Heart left ventricle (tissue), 16 donors: ENCODE measurements at regions not wholly inside any gene's neighbourhood (a gene's known extent, or its start where the extent isn't known, plus 50 kb on each side); places are given as distances from the start of the nearest gene placed in this dataset.

ENCODE experiments used
- ATAC-seq, 4 donors: fragments of 200-7000 bp; cut with Tn5 transposase; one replicate each; pipeline ENCODE4 v1.9.1; 2020 to 2022; ENCODE audit warnings: moderate library complexity in 4 of 4, mild to moderate bottlenecking in 3 of 4, moderate number of reproducible peaks in 1 of 4
- DNase-seq, 5 donors: peaks; one replicate each; pipeline ENCODE4 v3.0.0-alpha.2; 2020
- H3K27ac ChIP-seq, 12 donors: fragments of 200-600 bp; sonication (generic) in 4 of 12; one replicate each; pipeline versions ENCODE4 v1.5.0 to v1.8.0; 2016 to 2022; ENCODE audit warnings: mild to moderate bottlenecking in 2 of 12
- H3K27me3 ChIP-seq, 9 donors: fragments of 200-600 bp; sonication (generic) in 2 of 9; one replicate each; pipeline versions ENCODE4 v1.5.1 to v1.8.0; 2016 to 2022; ENCODE audit warnings: mild to moderate bottlenecking in 3 of 9
- H3K36me3 ChIP-seq, 9 donors: fragments of 200-600 bp; sonication (generic) in 2 of 9; one replicate each; pipeline versions ENCODE4 v1.5.0 to v1.8.0; 2018 to 2022; ENCODE audit warnings: mild to moderate bottlenecking in 2 of 9
- H3K4me1 ChIP-seq, 12 donors: fragments of 200-600 bp; sonication (generic) in 4 of 12; one replicate each; pipeline versions ENCODE4 v1.5.0 to v1.8.0; 2016 to 2022; ENCODE audit warnings: mild to moderate bottlenecking in 3 of 12
- H3K4me3 ChIP-seq, 12 donors: fragments of 200-600 bp; sonication (generic) in 4 of 12; one replicate each; pipeline versions ENCODE4 v1.5.0 to v1.8.0; 2017 to 2022; ENCODE audit warnings: mild to moderate bottlenecking in 9 of 12, moderate library complexity in 4 of 12
- H3K9me3 ChIP-seq, 12 donors: fragments of 200-600 bp; sonication (generic) in 4 of 12; one replicate each; pipeline versions ENCODE4 v1.5.0 to v1.8.0; 2016 to 2022; ENCODE audit warnings: mild to moderate bottlenecking in 1 of 12
- POLR2A ChIP-seq, 2 donors: fragments of 450-650 bp; IDR thresholded peaks; one replicate each; pipeline ENCODE4 v1.6.1; 2017; ENCODE audit warnings: antibody characterized with exemption in 2 of 2, mild to moderate bottlenecking in 2 of 2, moderate library complexity in 2 of 2
- WGBS, 4 donors: extraction: QIAGEN DNeasy Blood & Tissue Kit in 2 of 4; methylation state at CpG; one replicate each; pipeline versions ENCODE4 v1.1.5 to v1.1.7; 2013 to 2018; 5-methylcytosine and 5-hydroxymethylcytosine counted together
- intact Hi-C, 10 donors: fragments of 100-400 bp; cut with DNase I; formaldehyde crosslinking; loops; one replicate each; pipeline versions ENCODE4 v1.11.1 to v1.14.2; 2022
- TF ChIP-seq, protein P1 (sequence below), 12 donors: fragments of 200-600 bp; sonication (generic) in 4 of 12; IDR thresholded peaks; one replicate each; pipeline versions ENCODE4 v1.5.0 to v1.8.0; 2018 to 2022; ENCODE audit warnings: antibody characterized with exemption in 12 of 12, mild to moderate bottlenecking in 5 of 12
- donor health status: ischemic (EF 13 %, LVEDD 7.1; RV severe dilation, severe dysfunction).
- donor health status: healthy with polysubstance abuse.
- donor health status: DM: no; HTN: yes; CAD: no.
- donor health status: DM: no; HTN: no; CAD: no.
- donor health status: ischemic (EF 25% LVEDD 6.9; RV normal size, moderate dysfunction).
- donor health status: ischemic (EF 25% LVEDD 5.7; RV mildly dilated, moderate dysfunction).
- donor health status: healthy.
- donor health status: DM: yes; HTN: yes; CAD: no.
- donor health status: ischemic (EF 35%, LVEDD 5.7; RV mildly dilated, moderate dysfunction).
- donor health status: nonischemic (EF 11% LVEDD 7.7; RV severe dilation, severe dysfunction).
- donor health status: DM: yes; HTN: yes; CAD: no.
- donor health status: PGD.
- donor health status: ischemic (EF 29% LVEDD 5.4; RV normal size, mild dysfunction).
- donor health status: nonischemic (EF 23%, LVEDD 6.1; RV moderate dilation, normal function).

DNA sequence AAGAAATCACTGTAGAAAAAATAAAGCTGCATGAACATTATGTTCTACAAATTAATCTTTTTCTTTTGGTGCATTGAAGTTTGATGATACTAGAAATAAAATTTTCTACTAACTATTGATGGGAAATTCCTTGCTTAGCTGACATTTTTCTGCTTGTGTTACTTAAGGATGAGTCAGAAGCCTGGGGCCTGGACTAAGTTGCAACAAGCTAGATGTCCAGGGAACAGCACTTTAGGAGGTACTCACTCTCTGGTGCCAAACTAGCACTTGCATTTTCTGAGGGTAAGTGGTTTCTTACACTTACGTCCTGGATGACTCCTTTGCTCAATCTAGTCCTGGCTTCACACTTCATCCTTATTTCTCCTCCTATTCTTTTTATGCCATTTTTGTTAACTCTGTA lies 945.1 kb downstream of the IGSF11 start:
- Histone ChIP-seq H3K4me3 (no peak overlapping the region), H3K36me3 (no peaks in the 10 kb centered on the region), H3K27me3 (no peaks in the 10 kb centered on the region), H3K27ac (no peak overlapping the region), H3K4me1 (no peaks in the 10 kb centered on the region), H3K9me3 (peaks cover 0 to 23% (median 3%) of the 10 kb centered on the region in 12 donors)
- 78 to 86% (median 84%) methylated on average over 1 of the region's 1 CpG for WGBS, 4 donors
- intact Hi-C loops = no loop called here
- no peak for ATAC-seq
- TF ChIP-seq, protein P1, sequence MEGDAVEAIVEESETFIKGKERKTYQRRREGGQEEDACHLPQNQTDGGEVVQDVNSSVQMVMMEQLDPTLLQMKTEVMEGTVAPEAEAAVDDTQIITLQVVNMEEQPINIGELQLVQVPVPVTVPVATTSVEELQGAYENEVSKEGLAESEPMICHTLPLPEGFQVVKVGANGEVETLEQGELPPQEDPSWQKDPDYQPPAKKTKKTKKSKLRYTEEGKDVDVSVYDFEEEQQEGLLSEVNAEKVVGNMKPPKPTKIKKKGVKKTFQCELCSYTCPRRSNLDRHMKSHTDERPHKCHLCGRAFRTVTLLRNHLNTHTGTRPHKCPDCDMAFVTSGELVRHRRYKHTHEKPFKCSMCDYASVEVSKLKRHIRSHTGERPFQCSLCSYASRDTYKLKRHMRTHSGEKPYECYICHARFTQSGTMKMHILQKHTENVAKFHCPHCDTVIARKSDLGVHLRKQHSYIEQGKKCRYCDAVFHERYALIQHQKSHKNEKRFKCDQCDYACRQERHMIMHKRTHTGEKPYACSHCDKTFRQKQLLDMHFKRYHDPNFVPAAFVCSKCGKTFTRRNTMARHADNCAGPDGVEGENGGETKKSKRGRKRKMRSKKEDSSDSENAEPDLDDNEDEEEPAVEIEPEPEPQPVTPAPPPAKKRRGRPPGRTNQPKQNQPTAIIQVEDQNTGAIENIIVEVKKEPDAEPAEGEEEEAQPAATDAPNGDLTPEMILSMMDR (IDR thresholded peaks at IDR 0.05) = no peak
- TF ChIP-seq POLR2A (IDR thresholded peaks at IDR 0.05) = no peak
- no peak for DNase-seq

DNA sequence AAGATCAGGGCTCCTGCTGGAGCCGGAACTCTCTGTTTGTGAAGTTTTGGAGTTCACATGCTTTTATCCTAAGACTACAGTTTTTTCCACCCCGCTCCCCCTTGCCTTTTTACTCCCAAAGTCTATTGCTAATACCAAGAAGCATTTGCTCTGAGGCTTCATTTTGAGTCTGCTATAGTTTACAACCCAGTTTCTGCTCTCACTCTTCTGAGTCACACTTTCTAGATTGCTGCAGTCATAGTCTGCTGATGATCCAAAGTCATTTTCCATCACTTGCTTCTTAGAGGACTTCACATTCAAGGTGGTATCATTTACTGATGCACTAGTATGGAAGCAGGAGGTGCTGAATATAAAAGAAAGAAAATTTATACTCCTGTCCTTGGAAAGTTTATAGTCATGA lies 937.4 kb downstream of the IGSF11 start:
- no peak overlapping the region for H3K27ac ChIP-seq
- DNase-seq = no peak
- no peak overlapping the region for H3K4me3 ChIP-seq
- H3K27me3 ChIP-seq = no peaks in the 10 kb centered on the region
- TF ChIP-seq, protein P1 (IDR thresholded peaks at IDR 0.05) = no peak
- no peak for TF ChIP-seq POLR2A (IDR thresholded peaks at IDR 0.05)
- no peaks in the 10 kb centered on the region for H3K36me3 ChIP-seq
- intact Hi-C loops = loop anchor here in 1 of 10 donors (1.0 kb wide), 1 partner anchor 8 kb away; no protein-coding TSS in a partner anchor
- ATAC-seq = no peak
- peaks cover 0 to 17% (median 3%) of the 10 kb centered on the region in 12 donors for H3K9me3 ChIP-seq
- H3K4me1 ChIP-seq = peaks cover 0 to 6% (median 0%) of the 10 kb centered on the region in 12 donors
- 87 to 93% (median 91%) methylated on average over 2 of the region's 2 CpGs for WGBS, 4 donors

DNA sequence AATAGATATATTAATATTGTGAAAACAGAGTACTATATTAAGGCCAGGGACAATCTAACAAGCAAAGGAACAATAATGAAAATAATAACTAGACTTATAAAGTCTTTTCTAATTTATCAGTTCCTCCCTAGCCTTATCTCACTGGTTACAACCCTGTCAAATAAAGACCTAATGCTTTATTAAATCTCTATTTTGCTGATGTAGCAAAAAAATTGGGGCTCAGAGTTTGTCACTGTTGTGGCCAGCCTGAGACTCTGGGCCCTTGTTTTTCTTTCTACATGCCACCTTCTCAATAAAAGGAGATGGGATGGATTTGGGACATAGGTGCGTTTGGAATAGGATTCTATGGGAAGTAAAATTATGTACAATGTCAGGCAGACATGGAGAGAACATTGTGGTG lies 937.0 kb downstream of the IGSF11 start:
- DNase-seq = no peak

GRCh38 chr3:118098827-118099226 lies 935.8 kb downstream of the IGSF11 start:
- Histone ChIP-seq H3K9me3 (peaks cover 0 to 11% (median 0%) of the 10 kb centered on the region in 12 donors), H3K27ac (no peak overlapping the region), H3K36me3 (no peaks in the 10 kb centered on the region), H3K27me3 (no peaks in the 10 kb centered on the region), H3K4me1 (peaks cover 0 to 6% (median 0%) of the 10 kb centered on the region in 12 donors), H3K4me3 (no peak overlapping the region)
- TF ChIP-seq, protein P1 (IDR thresholded peaks at IDR 0.05) = no peak
- no peak for TF ChIP-seq POLR2A (IDR thresholded peaks at IDR 0.05)
- ATAC-seq (peak in 3 of 4 donors; percentile 94 to 95 (median 95)), DNase-seq (no peak)
- WGBS, 4 donors = 0 to 15% (median 3%) methylated on average over 1 of the region's 1 CpG
- intact Hi-C loops = no loop called here

More for the DNA sequence above, 937.0 kb downstream of the IGSF11 start:
- peaks cover 0 to 6% (median 0%) of the 10 kb centered on the region in 12 donors for H3K4me1 ChIP-seq
- H3K4me3 ChIP-seq = no peak overlapping the region
- H3K27me3 ChIP-seq = no peaks in the 10 kb centered on the region
- H3K27ac ChIP-seq = no peak overlapping the region
- peaks cover 0 to 15% (median 3%) of the 10 kb centered on the region in 12 donors for H3K9me3 ChIP-seq
- H3K36me3 ChIP-seq = no peaks in the 10 kb centered on the region
- intact Hi-C loops = loop anchor here in 1 of 10 donors (1.0 kb wide), 1 partner anchor 8 kb away; no protein-coding TSS in a partner anchor
- no peak for ATAC-seq
- 84 to 95% (median 93%) methylated on average over 1 of the region's 1 CpG for WGBS, 4 donors
- TF ChIP-seq, protein P1 (IDR thresholded peaks at IDR 0.05) = no peak
- no peak for TF ChIP-seq POLR2A (IDR thresholded peaks at IDR 0.05)
